Body of pancreas (tissue), 4 donors: ENCODE measurements at regions not wholly inside any gene's neighbourhood (a gene's known extent, or its start where the extent isn't known, plus 50 kb on each side); places are given as distances from the start of the nearest gene placed in this dataset.

ENCODE experiments used
- POLR2A ChIP-seq, 3 donors: fragments of 450-650 bp; IDR thresholded peaks; one replicate each; pipeline ENCODE4 v1.6.1; 2016; ENCODE audit warnings: antibody characterized with exemption in 3 of 3, mild to moderate bottlenecking in 2 of 3
- TF ChIP-seq, protein P1 (sequence below), 7 experiments: fragments of 450-650 bp in 4 of 7; fragments of 200-600 bp in 3 of 7; sonication (generic) in 3 of 7; IDR thresholded peaks; one replicate each; pipeline ENCODE4 v1.5.1; 2016 to 2019; ENCODE audit warnings: antibody characterized with exemption in 7 of 7

GRCh38 chr1:115495111-115495510 is 146.7 kb upstream of the VANGL1 start:
- TF ChIP-seq POLR2A (IDR thresholded peaks at IDR 0.05), result no peak
- TF ChIP-seq, protein P1, sequence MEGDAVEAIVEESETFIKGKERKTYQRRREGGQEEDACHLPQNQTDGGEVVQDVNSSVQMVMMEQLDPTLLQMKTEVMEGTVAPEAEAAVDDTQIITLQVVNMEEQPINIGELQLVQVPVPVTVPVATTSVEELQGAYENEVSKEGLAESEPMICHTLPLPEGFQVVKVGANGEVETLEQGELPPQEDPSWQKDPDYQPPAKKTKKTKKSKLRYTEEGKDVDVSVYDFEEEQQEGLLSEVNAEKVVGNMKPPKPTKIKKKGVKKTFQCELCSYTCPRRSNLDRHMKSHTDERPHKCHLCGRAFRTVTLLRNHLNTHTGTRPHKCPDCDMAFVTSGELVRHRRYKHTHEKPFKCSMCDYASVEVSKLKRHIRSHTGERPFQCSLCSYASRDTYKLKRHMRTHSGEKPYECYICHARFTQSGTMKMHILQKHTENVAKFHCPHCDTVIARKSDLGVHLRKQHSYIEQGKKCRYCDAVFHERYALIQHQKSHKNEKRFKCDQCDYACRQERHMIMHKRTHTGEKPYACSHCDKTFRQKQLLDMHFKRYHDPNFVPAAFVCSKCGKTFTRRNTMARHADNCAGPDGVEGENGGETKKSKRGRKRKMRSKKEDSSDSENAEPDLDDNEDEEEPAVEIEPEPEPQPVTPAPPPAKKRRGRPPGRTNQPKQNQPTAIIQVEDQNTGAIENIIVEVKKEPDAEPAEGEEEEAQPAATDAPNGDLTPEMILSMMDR (IDR thresholded peaks at IDR 0.05), result no peak
